GM18868 (cell line): ENCODE measurements at regions not wholly inside any gene's neighbourhood (a gene's known extent, or its start where the extent isn't known, plus 50 kb on each side); places are given as distances from the start of the nearest gene placed in this dataset.
"Not testable (repeated sequence)": the region's sequence is repeated elsewhere in the genome, so short reads cannot be mapped to it uniquely, and the experiment has no call there.

Experiments used
- ATAC-seq: cut with Tn5 transposase; IDR thresholded peaks from one replicate; pipeline ENCODE4 v1.9.1; 2021; ENCODE audit warnings: mild to moderate bottlenecking, moderate library complexity; ENCODE audit not compliant: unreplicated experiment

GRCh38 chr14:105853089-105853906 lies 326.9 kb downstream of the TMEM121 start:
- ATAC-seq: no peak

GRCh38 chr14:105853907-105854599 lies 327.7 kb downstream of the TMEM121 start:
- ATAC-seq: no peak

GRCh38 chr14:105854600-105855245 lies 328.3 kb downstream of the TMEM121 start:
- ATAC-seq: no peak

- ATAC-seq: no peak
These were observed 329.0 kb downstream of the TMEM121 start for GRCh38 chr14:105855246-105855892.

GRCh38 chr14:105855893-105856675 lies 329.7 kb downstream of the TMEM121 start:
- no peak for ATAC-seq

GRCh38 chr14:105856676-105857219 lies 330.4 kb downstream of the TMEM121 start:
- no peak for ATAC-seq

GRCh38 chr14:105857220-105857825 lies 330.9 kb downstream of the TMEM121 start:
- no peak for ATAC-seq

- no peak for ATAC-seq
These were observed 331.7 kb downstream of the TMEM121 start for GRCh38 chr14:105857826-105858675.

GRCh38 chr14:105858676-105859025 lies 332.3 kb downstream of the TMEM121 start:
- ATAC-seq: no peak

GRCh38 chr14:105859073-105859716 lies 332.8 kb downstream of the TMEM121 start:
- ATAC-seq: not testable (repeated sequence)

GRCh38 chr14:105859717-105860614 lies 333.6 kb downstream of the TMEM121 start:
- no peak for ATAC-seq

- no peak for ATAC-seq
These were observed 334.5 kb downstream of the TMEM121 start for GRCh38 chr14:105860615-105861580.

- ATAC-seq: peak; percentile 67
These were observed 335.6 kb downstream of the TMEM121 start for GRCh38 chr14:105861985-105862465.

- no peak for ATAC-seq
These were observed 336.3 kb downstream of the TMEM121 start for GRCh38 chr14:105862581-105863239.

- ATAC-seq: no peak
These were observed 337.1 kb downstream of the TMEM121 start for GRCh38 chr14:105863296-105864108.
